A549 (cell line): ENCODE measurements at regions not wholly inside any gene's neighbourhood (a gene's known extent, or its start where the extent isn't known, plus 50 kb on each side); places are given as distances from the start of the nearest gene placed in this dataset.

Experiments used
- CBX8 ChIP-seq: fragments of 200-600 bp; sonication (generic); IDR thresholded peaks from 2 replicates; pipeline ENCODE4 v1.6.1; 2016
- CTCF ChIP-seq: fragments of >200 bp; sonication (Bioruptor Twin); formaldehyde crosslinking; IDR thresholded peaks from 3 replicates; pipeline ENCODE4 v1.5.1; 2016
- EP300 ChIP-seq, 2 experiments: fragments of >200 bp; sonication (Bioruptor Twin); formaldehyde crosslinking; IDR thresholded peaks; 2 replicates in 1 of 2; 3 replicates in 1 of 2; pipeline ENCODE4 v1.6.1; 2016 to 2017
- HEYL ChIP-seq: fragments of 250-450 bp; sonication (Bioruptor Pico); IDR thresholded peaks from 2 replicates; pipeline ENCODE4 v1.8.0; 2021; ENCODE audit warnings: mild to moderate bottlenecking, moderate library complexity
- JUN ChIP-seq, 2 experiments: fragments of >200 bp; sonication (Bioruptor Twin); formaldehyde crosslinking; IDR thresholded peaks; 2 replicates in 1 of 2; 3 replicates in 1 of 2; pipeline ENCODE4 v1.6.1; 2016 to 2017
- KDM1A ChIP-seq: fragments of 200-600 bp; sonication (generic); IDR thresholded peaks from 2 replicates; pipeline ENCODE4 v1.6.1; 2016; ENCODE audit warnings: low read depth, mild to moderate bottlenecking
- MAFK ChIP-seq: fragments of 450-650 bp; IDR thresholded peaks from 2 replicates; pipeline ENCODE4 v1.6.1; 2014; ENCODE audit not compliant: partially characterized antibody
- POLR2A ChIP-seq: IDR thresholded peaks from 2 replicates; pipeline ENCODE4 v1.6.1; 2012; ENCODE audit warnings: mild to moderate bottlenecking, low read length
- RAD21 ChIP-seq, 2 experiments: fragments of >200 bp in 1 of 2; sonication (Bioruptor Twin) in 1 of 2; formaldehyde crosslinking in 1 of 2; IDR thresholded peaks in 1 of 2; conservative IDR thresholded peaks in 1 of 2; 2 replicates in 1 of 2; 3 replicates in 1 of 2; pipeline ENCODE4 v1.6.1; 2012 to 2018; ENCODE audit warnings: inconsistent platforms in 1 of 2
- RFX5 ChIP-seq: fragments of 450-650 bp; IDR thresholded peaks from 2 replicates; pipeline ENCODE4 v1.7.1; 2014; ENCODE audit warnings: antibody characterized with exemption, mild to moderate bottlenecking, moderate library complexity
- SREBF2 ChIP-seq: fragments of 450-650 bp; IDR thresholded peaks from 2 replicates; pipeline ENCODE4 v1.6.1; 2014; ENCODE audit warnings: mild to moderate bottlenecking, moderate library complexity
- ZSCAN20 ChIP-seq: fragments of 250-450 bp; sonication (Bioruptor Pico); IDR thresholded peaks from 2 replicates; pipeline ENCODE4 v1.8.0; 2022; ENCODE audit warnings: mild to moderate bottlenecking, moderate library complexity

GRCh38 chr21:28723646-28724045 is 269.0 kb downstream of the LTN1 start:
- no peak for TF ChIP-seq JUN (IDR thresholded peaks at IDR 0.05)
- no peak for TF ChIP-seq EP300 (IDR thresholded peaks at IDR 0.05)
- no peak for TF ChIP-seq CTCF
- TF ChIP-seq RAD21 (conservative IDR thresholded peaks at IDR 0.05 in 1 of 2, IDR thresholded peaks at IDR 0.05 in 1 of 2): no peak
- TF ChIP-seq POLR2A: no peak
- no peak for TF ChIP-seq RFX5
- TF ChIP-seq SREBF2: no peak
- no peak for TF ChIP-seq CBX8
- no peak for TF ChIP-seq KDM1A
- TF ChIP-seq HEYL (CRISPR knock-in tag): no peak
- TF ChIP-seq ZSCAN20: no peak
- no peak for TF ChIP-seq MAFK
